OCI-LY7 (cell line): ENCODE measurements at regions not wholly inside any gene's neighbourhood (a gene's known extent, or its start where the extent isn't known, plus 50 kb on each side); places are given as distances from the start of the nearest gene placed in this dataset.

ENCODE experiments used
- BruUV-seq: library from RNA; stranded (reverse); fragments of 400-500 nt; replicated peaks from 2 replicates; lab custom pipeline; 2021; lab: Mats Ljungman, UMichigan
- CTCF ChIA-PET: fragments of 300-600 bp; sonication (Branson Sonifier 250); formaldehyde crosslinking; loops from one replicate; lab custom pipeline; 2022; ENCODE audit warnings: antibody characterized with exemption; ENCODE audit not compliant: unreplicated experiment; lab: Charles Lee
- POLR2A ChIA-PET: fragments of 300-600 bp; sonication (Branson Sonifier 250); formaldehyde crosslinking; loops from one replicate; lab custom pipeline; 2022; ENCODE audit warnings: antibody characterized with exemption; lab: Charles Lee
- DNase-seq: peaks from one replicate; pipeline ENCODE4 v3.0.0-alpha.2; 2015; ENCODE audit warnings: low spot score
- H2AFZ ChIP-seq: fragments of 200-600 bp; sonication (generic), shearing (Covaris generic); 2 replicates; pipeline ENCODE4 v1.6.1; 2014; ENCODE audit warnings: mild to moderate bottlenecking, antibody characterized with exemption, low read length, moderate library complexity
- H3K27ac ChIP-seq: fragments of 200-600 bp; sonication (generic); 2 replicates; pipeline ENCODE4 v1.5.1; 2014; ENCODE audit warnings: mixed run types, low read depth, mild to moderate bottlenecking, moderate library complexity, low read length, inconsistent platforms; ENCODE audit not compliant: poor library complexity, severe bottlenecking
- H3K36me3 ChIP-seq: fragments of 200-600 bp; sonication (generic); 2 replicates; pipeline ENCODE4 v1.6.1; 2014; ENCODE audit warnings: mild to moderate bottlenecking, antibody characterized with exemption, low read length, moderate library complexity, mixed read lengths; ENCODE audit not compliant: insufficient read depth
- H3K4me1 ChIP-seq: fragments of 200-600 bp; sonication (generic); 2 replicates; pipeline ENCODE4 v1.5.1; 2014; ENCODE audit warnings: mild to moderate bottlenecking, low read length; ENCODE audit not compliant: insufficient read depth, poor library complexity, severe bottlenecking
- H3K4me2 ChIP-seq: fragments of 200-600 bp; sonication (generic); 2 replicates; pipeline ENCODE4 v1.6.1; 2014; ENCODE audit warnings: mild to moderate bottlenecking, low read length
- H3K4me3 ChIP-seq: fragments of 200-600 bp; sonication (generic); 2 replicates; pipeline ENCODE4 v1.5.1; 2014; ENCODE audit warnings: mild to moderate bottlenecking, low read depth, low read length; ENCODE audit not compliant: poor library complexity, severe bottlenecking
- H3K79me2 ChIP-seq: fragments of 200-600 bp; sonication (generic); 2 replicates; pipeline ENCODE4 v1.6.1; 2016; ENCODE audit warnings: low read depth, mild to moderate bottlenecking, low read length, moderate library complexity, mixed read lengths; ENCODE audit not compliant: insufficient read depth
- H3K9me2 ChIP-seq: fragments of 200-600 bp; sonication (generic); 2 replicates; pipeline ENCODE4 v1.6.1; 2016; ENCODE audit warnings: mild to moderate bottlenecking, low read length, mixed read lengths; ENCODE audit not compliant: insufficient read depth
- H3K9me3 ChIP-seq: fragments of 200-600 bp; sonication (generic); 2 replicates; pipeline ENCODE4 v1.6.1; 2014; ENCODE audit warnings: mild to moderate bottlenecking, mixed run types, low read length, mixed read lengths
- H4K20me1 ChIP-seq: fragments of 200-600 bp; sonication (generic); 2 replicates; pipeline ENCODE4 v1.6.1; 2014; ENCODE audit warnings: mild to moderate bottlenecking, antibody characterized with exemption, low read length, moderate library complexity, mixed read lengths; ENCODE audit not compliant: insufficient read depth
- EZH2phosphoT487 ChIP-seq: fragments of 200-600 bp; sonication (generic); IDR thresholded peaks from 2 replicates; pipeline ENCODE4 v1.6.1; 2018; ENCODE audit warnings: low read depth, borderline replicate concordance, mild to moderate bottlenecking, mixed run types, antibody characterized with exemption, low read length, moderate library complexity, mixed read lengths
- intact Hi-C: fragments of 100-400 bp; cut with micrococcal nuclease; formaldehyde crosslinking; loops from one replicate; pipeline ENCODE4 v1.10.0; 2022; ENCODE audit not compliant: unreplicated experiment
- TF ChIP-seq, protein P1 (sequence below): fragments of 200-600 bp; sonication (generic); conservative IDR thresholded peaks from 2 replicates; pipeline ENCODE4 v1.5.1; 2014; ENCODE audit warnings: mild to moderate bottlenecking, antibody characterized with exemption, low read length, moderate library complexity, mixed read lengths

DNA sequence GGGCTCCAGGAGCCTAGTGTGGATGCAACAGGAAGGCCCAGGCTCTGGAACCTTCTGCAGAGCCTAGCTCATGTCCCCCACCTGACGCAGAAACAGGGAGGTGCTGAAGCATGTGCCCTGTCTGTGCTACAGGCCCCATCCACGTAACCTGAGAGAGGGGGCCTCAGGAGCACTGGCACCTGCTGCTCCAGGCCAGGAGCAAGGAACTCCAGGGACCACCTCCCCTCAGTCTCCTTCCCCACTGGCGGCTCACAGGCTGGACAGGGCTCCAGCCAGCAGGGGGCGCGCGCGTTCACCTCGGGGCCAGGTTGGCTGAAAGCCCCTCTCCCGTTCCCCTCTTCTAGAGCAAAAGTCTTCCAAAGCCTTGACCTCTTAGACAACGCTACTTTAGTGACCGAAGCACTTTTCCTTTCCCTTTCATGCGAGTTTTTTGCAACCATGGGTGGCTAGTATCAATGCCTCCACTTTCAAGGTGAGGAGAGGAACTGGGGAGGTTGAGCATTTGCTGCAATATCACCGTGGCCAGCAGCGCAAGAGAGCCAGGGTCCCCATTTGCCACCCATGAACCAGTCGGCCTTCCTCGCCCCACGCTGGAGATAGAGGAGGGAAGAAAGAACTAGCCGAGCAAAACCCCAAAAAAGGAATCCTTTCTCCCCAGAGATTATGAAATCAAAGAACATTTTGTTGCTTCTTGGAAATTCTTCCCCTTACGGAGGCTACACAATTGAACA lies 52.4 kb upstream of the GPR157 start:
- CTCF ChIA-PET, result interaction anchor here (0.7 kb wide), 1 partner anchor 10 kb away, joined by 3 read pairs; no protein-coding TSS in a partner anchor
- Histone ChIP-seq H4K20me1 (no peaks in the 10 kb centered on the region; the same call in 1 of the 2 replicates), H3K4me3 (no peak overlapping the region), H3K4me2 (no peak overlapping the region), H3K79me2 (no peaks in the 10 kb centered on the region), H3K36me3 (no peaks in the 10 kb centered on the region), H3K27ac (no peak overlapping the region), H2AFZ (no peak overlapping the region), H3K4me1 (peaks cover 10% of the 10 kb centered on the region), H3K9me3 (no peaks in the 10 kb centered on the region), H3K9me2 (no peaks in the 10 kb centered on the region)
- TF ChIP-seq, protein P1, sequence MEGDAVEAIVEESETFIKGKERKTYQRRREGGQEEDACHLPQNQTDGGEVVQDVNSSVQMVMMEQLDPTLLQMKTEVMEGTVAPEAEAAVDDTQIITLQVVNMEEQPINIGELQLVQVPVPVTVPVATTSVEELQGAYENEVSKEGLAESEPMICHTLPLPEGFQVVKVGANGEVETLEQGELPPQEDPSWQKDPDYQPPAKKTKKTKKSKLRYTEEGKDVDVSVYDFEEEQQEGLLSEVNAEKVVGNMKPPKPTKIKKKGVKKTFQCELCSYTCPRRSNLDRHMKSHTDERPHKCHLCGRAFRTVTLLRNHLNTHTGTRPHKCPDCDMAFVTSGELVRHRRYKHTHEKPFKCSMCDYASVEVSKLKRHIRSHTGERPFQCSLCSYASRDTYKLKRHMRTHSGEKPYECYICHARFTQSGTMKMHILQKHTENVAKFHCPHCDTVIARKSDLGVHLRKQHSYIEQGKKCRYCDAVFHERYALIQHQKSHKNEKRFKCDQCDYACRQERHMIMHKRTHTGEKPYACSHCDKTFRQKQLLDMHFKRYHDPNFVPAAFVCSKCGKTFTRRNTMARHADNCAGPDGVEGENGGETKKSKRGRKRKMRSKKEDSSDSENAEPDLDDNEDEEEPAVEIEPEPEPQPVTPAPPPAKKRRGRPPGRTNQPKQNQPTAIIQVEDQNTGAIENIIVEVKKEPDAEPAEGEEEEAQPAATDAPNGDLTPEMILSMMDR, result peak; percentile 99
- TF ChIP-seq EZH2phosphoT487, result no peak
- DNase-seq, result peak; percentile 63
- intact Hi-C loops, result no loop called here
- BruUV-seq, result no TSS peak
- POLR2A ChIA-PET, result no interaction called here

DNA sequence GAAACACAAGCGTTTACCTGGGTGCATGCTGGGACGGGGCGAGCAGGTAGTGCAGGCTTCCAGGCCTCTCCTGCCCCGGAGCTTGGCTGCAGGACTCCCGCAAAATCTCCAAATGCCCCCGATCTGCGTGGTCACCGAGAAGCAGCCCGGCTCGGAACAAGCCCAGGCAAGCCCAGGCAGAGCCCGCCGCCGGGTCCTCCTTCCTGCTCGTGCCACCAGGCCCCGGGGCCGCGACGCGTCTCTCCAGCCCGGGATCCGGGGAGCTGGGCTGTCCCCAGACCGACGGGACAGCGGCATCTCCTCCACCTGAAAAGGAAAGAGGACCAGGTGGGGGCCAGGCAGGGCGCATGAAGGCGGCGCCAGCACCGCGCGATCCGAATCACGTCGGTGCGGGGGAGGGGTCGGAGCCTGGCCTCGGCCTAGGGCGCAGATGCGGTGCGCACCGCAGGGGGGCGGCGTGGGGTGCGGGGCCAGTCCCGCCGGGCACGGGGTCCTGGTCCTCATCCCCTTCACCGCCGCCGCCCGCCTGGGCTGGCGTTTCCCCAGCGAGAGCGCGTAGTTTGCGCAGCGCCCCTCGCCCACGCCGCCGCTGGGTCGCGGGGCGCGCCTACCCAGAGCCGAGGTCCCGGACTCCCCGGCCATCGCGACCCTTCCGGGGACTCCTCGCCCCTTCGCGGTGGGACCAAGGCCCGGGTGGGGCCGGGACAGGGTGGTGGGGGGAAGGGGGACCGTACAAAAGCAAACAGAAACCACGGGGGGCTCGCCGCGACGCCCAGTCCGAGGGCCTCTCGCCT lies 52.4 kb upstream of the H6PD start:
- Histone ChIP-seq H3K4me2 (no peak overlapping the region), H4K20me1 (no peaks in the 10 kb centered on the region; the same call in 1 of the 2 replicates), H3K36me3 (no peaks in the 10 kb centered on the region), H3K9me2 (no peaks in the 10 kb centered on the region), H3K27ac (no peak overlapping the region), H3K4me1 (peaks cover 10% of the 10 kb centered on the region), H2AFZ (no peak overlapping the region), H3K4me3 (no peak overlapping the region), H3K79me2 (no peaks in the 10 kb centered on the region), H3K9me3 (no peaks in the 10 kb centered on the region)
- intact Hi-C loops, result no loop called here
- BruUV-seq, result no TSS peak
- CTCF ChIA-PET, result interaction anchor here (0.6 kb wide), 1 partner anchor 235 kb away, joined by 3 read pairs; no protein-coding TSS in a partner anchor
- TF ChIP-seq EZH2phosphoT487, result no peak
- TF ChIP-seq, protein P1, result no peak
- POLR2A ChIA-PET, result no interaction called here
- DNase-seq, result no peak
